H1 (cell line): ENCODE measurements at regions not wholly inside any gene's neighbourhood (a gene's known extent, or its start where the extent isn't known, plus 50 kb on each side); places are given as distances from the start of the nearest gene placed in this dataset.

Experiments
- CTCF ChIA-PET: fragments of 300-600 bp; sonication (Branson Sonifier 250); formaldehyde crosslinking; loops from one replicate; lab custom pipeline; 2021; ENCODE audit not compliant: partially characterized antibody; lab: Charles Lee
- POLR2A ChIA-PET: fragments of 300-600 bp; sonication (Branson Sonifier 250); formaldehyde crosslinking; loops from one replicate; lab custom pipeline; 2021; ENCODE audit warnings: inconsistent platforms; ENCODE audit not compliant: partially characterized antibody; lab: Charles Lee
- DNase-seq, 2 experiments: peaks; one replicate each; pipeline versions ENCODE4 v3.0.0 to v3.0.0-alpha.2; 2010 to 2022; ENCODE audit warnings: low spot score in 2 of 2, low read depth in 1 of 2, mixed read lengths in 1 of 2
- FAIRE-seq: peaks from 2 replicates; lab custom pipeline; 2011; peaks lifted over from hg19 to GRCh38; lab: Jason Lieb, UNC
- H2AFZ ChIP-seq: 2 replicates; pipeline ENCODE4 v1.8.1; 2012; ENCODE audit warnings: low read length, inconsistent platforms
- H2AK5ac ChIP-seq: 2 replicates; pipeline ENCODE4 v1.6.1; 2013; ENCODE audit warnings: low read depth, low read length
- H2BK120ac ChIP-seq: replicated peaks from 2 replicates; pipeline ENCODE3; 2013; ENCODE audit warnings: low read depth, low read length, inconsistent platforms
- H2BK12ac ChIP-seq: 2 replicates; pipeline ENCODE4 v1.6.1; 2013; ENCODE audit warnings: low read depth, low read length
- H2BK15ac ChIP-seq: 2 replicates; pipeline ENCODE4 v1.6.1; 2013; ENCODE audit warnings: low read length
- H2BK20ac ChIP-seq: 2 replicates; pipeline ENCODE4 v1.6.1; 2013; ENCODE audit warnings: low read length
- H2BK5ac ChIP-seq: 2 replicates; pipeline ENCODE4 v1.6.1; 2013; ENCODE audit warnings: low read depth, low read length
- H3K14ac ChIP-seq: 2 replicates; pipeline ENCODE4 v1.6.1; 2013; ENCODE audit warnings: inconsistent platforms; ENCODE audit not compliant: insufficient read length
- H3K18ac ChIP-seq: 2 replicates; pipeline ENCODE4 v1.6.1; 2013; ENCODE audit warnings: low read length; ENCODE audit errors: extremely low read depth
- H3K23ac ChIP-seq: 2 replicates; pipeline ENCODE4 v1.6.1; 2013; ENCODE audit warnings: inconsistent platforms; ENCODE audit not compliant: insufficient read length
- H3K23me2 ChIP-seq: 2 replicates; pipeline ENCODE4 v1.6.1; 2013; ENCODE audit warnings: low read depth, low read length
- H3K27ac ChIP-seq: 2 replicates; pipeline ENCODE4 v1.6.1; 2011; ENCODE audit warnings: low read depth, low read length, inconsistent platforms
- H3K27me3 ChIP-seq, 4 experiments: replicated peaks in 1 of 4; 1 replicate in 1 of 4; 2 replicates in 3 of 4; pipeline versions ENCODE4 v1.6.1 to v1.8.1; 2011 to 2013; ENCODE audit warnings: low read length in 3 of 4, mild to moderate bottlenecking in 3 of 4, inconsistent platforms in 2 of 4, mixed read lengths in 2 of 4, moderate library complexity in 1 of 4; ENCODE audit not compliant: control insufficient read depth in 3 of 4, insufficient read depth in 3 of 4; ENCODE audit errors: extremely low read depth in 1 of 4
- H3K36me3 ChIP-seq, 4 experiments: 2 replicates each; pipeline versions ENCODE4 v1.6.1 to v1.8.1; 2011 to 2013; ENCODE audit warnings: mild to moderate bottlenecking in 4 of 4, low read length in 3 of 4, moderate library complexity in 2 of 4, control low read depth in 1 of 4, inconsistent platforms in 1 of 4; ENCODE audit not compliant: insufficient read depth in 4 of 4, control insufficient read depth in 2 of 4
- H3K4ac ChIP-seq: replicated peaks from 2 replicates; pipeline ENCODE3; 2013; ENCODE audit warnings: low read length, low read depth, mixed read lengths, inconsistent platforms; ENCODE audit not compliant: insufficient read length
- H3K4me1 ChIP-seq, 4 experiments: replicated peaks in 1 of 4; 1 replicate in 1 of 4; 2 replicates in 3 of 4; pipeline versions ENCODE4 v1.6.1 to v1.8.1; 2011 to 2013; ENCODE audit warnings: low read length in 3 of 4, inconsistent platforms in 2 of 4, mixed read lengths in 1 of 4; ENCODE audit not compliant: insufficient read depth in 4 of 4, control insufficient read depth in 3 of 4
- H3K4me2 ChIP-seq, 2 experiments: 2 replicates each; pipeline versions ENCODE4 v1.6.1 to v1.8.1; 2011 to 2013; ENCODE audit warnings: low read depth in 2 of 2, low read length in 2 of 2, control low read depth in 1 of 2, inconsistent platforms in 1 of 2, mild to moderate bottlenecking in 1 of 2; ENCODE audit not compliant: insufficient read depth in 1 of 2
- H3K4me3 ChIP-seq, 4 experiments: fragments of 200-600, 300-600 bp in 1 of 4; sonication (generic), shearing (Covaris generic), sonication (Bioruptor Twin) in 1 of 4; 2 replicates each; pipeline versions ENCODE4 v1.5.1 to v1.8.1; 2011 to 2016; ENCODE audit warnings: low read length in 4 of 4, low read depth in 3 of 4, control low read depth in 2 of 4, inconsistent platforms in 2 of 4, mild to moderate bottlenecking in 2 of 4, mixed read lengths in 1 of 4, moderate library complexity in 1 of 4; ENCODE audit not compliant: insufficient read depth in 2 of 4; ENCODE audit errors: extremely low read depth in 1 of 4
- H3K56ac ChIP-seq: replicated peaks from 2 replicates; pipeline ENCODE3; 2013; ENCODE audit warnings: low read depth, mild to moderate bottlenecking, mixed read lengths, low read length, inconsistent platforms; ENCODE audit not compliant: insufficient read length
- H3K79me1 ChIP-seq: 2 replicates; pipeline ENCODE4 v1.6.1; 2013; ENCODE audit warnings: low read depth, low read length, control low read depth
- H3K79me2 ChIP-seq, 2 experiments: 2 replicates each; pipeline versions ENCODE4 v1.6.1 to v1.8.1; 2012 to 2013; ENCODE audit warnings: low read length in 2 of 2, mild to moderate bottlenecking in 2 of 2, inconsistent platforms in 1 of 2; ENCODE audit not compliant: insufficient read depth in 2 of 2, control insufficient read depth in 1 of 2
- H3K9ac ChIP-seq, 4 experiments: replicated peaks in 1 of 4; 1 replicate in 1 of 4; 2 replicates in 3 of 4; pipeline versions ENCODE4 v1.6.1 to v1.8.1; 2011 to 2013; ENCODE audit warnings: low read depth in 3 of 4, low read length in 3 of 4, control low read depth in 2 of 4, mild to moderate bottlenecking in 2 of 4, moderate library complexity in 2 of 4, inconsistent platforms in 1 of 4; ENCODE audit errors: extremely low read depth in 1 of 4
- H3K9me3 ChIP-seq, 2 experiments: 2 replicates each; pipeline versions ENCODE4 v1.6.1 to v1.8.1; 2012 to 2013; ENCODE audit warnings: mild to moderate bottlenecking in 2 of 2, moderate library complexity in 2 of 2, control low read depth in 1 of 2, inconsistent platforms in 1 of 2, low read depth in 1 of 2, low read length in 1 of 2, mixed read lengths in 1 of 2; ENCODE audit not compliant: insufficient read depth in 2 of 2
- H4K20me1 ChIP-seq, 2 experiments: replicated peaks in 1 of 2; 2 replicates each; pipeline versions ENCODE3 to v1.8.1; 2011 to 2013; ENCODE audit warnings: inconsistent platforms in 2 of 2, low read length in 2 of 2, mild to moderate bottlenecking in 1 of 2; ENCODE audit not compliant: insufficient read depth in 2 of 2, control insufficient read depth in 1 of 2
- H4K5ac ChIP-seq: 2 replicates; pipeline ENCODE4 v1.6.1; 2013; ENCODE audit warnings: low read length, low read depth, mixed read lengths, inconsistent platforms; ENCODE audit not compliant: insufficient read length
- H4K8ac ChIP-seq: 2 replicates; pipeline ENCODE4 v1.8.0; 2013; ENCODE audit warnings: mild to moderate bottlenecking, moderate library complexity, low read length, inconsistent platforms; ENCODE audit not compliant: insufficient read depth; ENCODE audit errors: extremely low read depth
- H4K91ac ChIP-seq: replicated peaks from 2 replicates; pipeline ENCODE3; 2013; ENCODE audit warnings: low read length, mixed read lengths, inconsistent platforms; ENCODE audit not compliant: insufficient read length
- ZNF274 ChIP-seq: IDR thresholded peaks from 2 replicates; pipeline ENCODE4 v1.7.0; 2012; ENCODE audit warnings: low read length, borderline replicate concordance; ENCODE audit errors: extremely low read depth
- WGBS, 2 experiments: shearing (Covaris generic) in 1 of 2; methylation state at CpG; one replicate each; pipeline versions ENCODE4 v1.1.6 to v1.1.7; 2013 to 2015; ENCODE audit warnings: low lambda C conversion rate in 2 of 2, mixed read lengths in 2 of 2, inconsistent platforms in 1 of 2, low coverage in 1 of 2, missing lambda C conversion rate in 1 of 2; ENCODE audit not compliant: insufficient replicate concordance in 2 of 2, insufficient coverage in 1 of 2, insufficient read length in 1 of 2; ENCODE audit errors: extremely low coverage in 1 of 2, missing lambda C conversion rate in 1 of 2; 5-methylcytosine and 5-hydroxymethylcytosine counted together

DNA sequence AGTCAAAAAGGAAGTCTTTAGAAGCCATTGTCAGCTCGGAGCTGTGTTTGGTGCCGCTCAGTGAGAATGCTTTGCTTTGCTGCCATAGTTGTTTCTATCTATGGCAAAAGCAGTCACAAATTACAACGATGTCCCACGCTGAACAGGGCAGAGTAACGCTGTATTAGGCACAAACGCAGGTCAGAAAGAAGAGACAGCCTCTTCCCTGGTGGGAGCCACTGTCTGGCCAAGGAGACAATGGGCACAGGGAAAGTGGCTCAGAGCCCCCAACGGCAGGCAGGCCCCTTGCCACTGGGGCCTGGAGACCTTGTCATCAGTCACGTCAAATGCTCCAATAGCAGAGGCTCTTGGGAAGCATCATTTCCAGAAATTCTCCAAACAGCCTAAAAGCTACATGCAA lies 244.2 kb downstream of the TEX29 start:
- H3K23ac ChIP-seq, result no peak overlapping the region
- no peak for TF ChIP-seq ZNF274
- H2AFZ ChIP-seq, result no peak overlapping the region
- no peaks in the 10 kb centered on the region for H4K20me1 ChIP-seq
- H3K9me3 ChIP-seq, result 0 out of 4 replicates have a peak, but pooled peaks cover 0 to 6% of the 10 kb centered on the region in 2 experiments
- H4K8ac ChIP-seq, result no peak overlapping the region
- peaks cover 0 to 2% (median 0%) of the 10 kb centered on the region in 4 experiments; a peak in 1 of 7 replicates for H3K27me3 ChIP-seq
- H3K4me3 ChIP-seq, result no peak overlapping the region
- no peak overlapping the region for H2BK120ac ChIP-seq
- H2BK20ac ChIP-seq, result no peak overlapping the region
- H3K79me2 ChIP-seq, result no peaks in the 10 kb centered on the region
- H2BK15ac ChIP-seq, result no peak overlapping the region
- H3K14ac ChIP-seq, result no peak overlapping the region
- H3K36me3 ChIP-seq, result no peaks in the 10 kb centered on the region
- no peaks in the 10 kb centered on the region for H3K79me1 ChIP-seq
- H2BK5ac ChIP-seq, result no peak overlapping the region
- DNase-seq (no peak), FAIRE-seq (no peak)
- no peak overlapping the region for H2AK5ac ChIP-seq
- H3K4me1 ChIP-seq, result peaks cover 2 to 6% (median 5%) of the 10 kb centered on the region in 4 experiments; a peak in 6 of 7 replicates
- H4K91ac ChIP-seq, result no peak overlapping the region
- no peak overlapping the region for H3K4me2 ChIP-seq
- H3K9ac ChIP-seq, result no peak overlapping the region
- no peak overlapping the region for H3K56ac ChIP-seq
- no peak overlapping the region for H3K18ac ChIP-seq
- H3K23me2 ChIP-seq, result no peaks in the 10 kb centered on the region
- H3K4ac ChIP-seq, result no peak overlapping the region
- no peak overlapping the region for H4K5ac ChIP-seq
- CTCF ChIA-PET, result no interaction called here
- H3K27ac ChIP-seq, result no peak overlapping the region
- WGBS, 2 experiments, result 82% methylated on average over 8 of the region's 8 CpGs; no CpG with 5 or more reads in 1 of the 2 experiments
- POLR2A ChIA-PET, result no interaction called here
- H2BK12ac ChIP-seq, result no peak overlapping the region
